HCT116 (cell line): ENCODE measurements at regions not wholly inside any gene's neighbourhood (a gene's known extent, or its start where the extent isn't known, plus 50 kb on each side); places are given as distances from the start of the nearest gene placed in this dataset.

Experiments
- ATAC-seq: fragments of 200-7000 bp; cut with Tn5 transposase; 2 replicates; pipeline ENCODE4 v1.9.1; 2020; ENCODE audit warnings: mild to moderate bottlenecking, moderate library complexity
- BruUV-seq: library from RNA; stranded (reverse); fragments of 400-500 nt; replicated peaks from 2 replicates; lab custom pipeline; 2021; lab: Mats Ljungman, UMichigan
- CTCF ChIA-PET: fragments of 300-600 bp; sonication (Branson Sonifier 250); formaldehyde crosslinking; loops from one replicate; lab custom pipeline; 2021; ENCODE audit warnings: antibody characterized with exemption; lab: Charles Lee
- POLR2A ChIA-PET: fragments of 300-600, 350-600 bp; sonication (Branson Sonifier 250); formaldehyde crosslinking; loops from one replicate; lab custom pipeline; 2021; ENCODE audit warnings: antibody characterized with exemption; lab: Charles Lee
- RAD21 ChIA-PET, 2 experiments: fragments of 300-600 bp; sonication (Branson Sonifier 250); formaldehyde crosslinking; loops; one replicate each; lab custom pipeline; 2023; ENCODE audit warnings: low total read pairs in 2 of 2; ENCODE audit not compliant: uncharacterized antibody in 2 of 2, unreplicated experiment in 2 of 2, low non-redundant PET in 1 of 2; lab: Charles Lee
- DNase-seq: peaks from one replicate; pipeline ENCODE4 v3.0.0-alpha.2; 2010; ENCODE audit warnings: low read depth, low spot score
- H2AFZ ChIP-seq: fragments of 200-600 bp; shearing (Covaris generic), sonication (generic); 2 replicates; pipeline ENCODE4 v1.6.1; 2017; ENCODE audit warnings: low read depth, mixed run types, mixed read lengths, antibody characterized with exemption, low read length; ENCODE audit not compliant: poor library complexity, severe bottlenecking
- H3K27ac ChIP-seq: 2 replicates; pipeline ENCODE4 v1.5.1; 2012; ENCODE audit warnings: low read depth, low read length
- H3K27me3 ChIP-seq: fragments of 200-600 bp; sonication (generic); 2 replicates; pipeline ENCODE4 v1.6.1; 2016; ENCODE audit warnings: mixed run types, low read length, mixed read lengths; ENCODE audit not compliant: insufficient read depth
- H3K36me3 ChIP-seq, 2 experiments: fragments of 200-500 bp in 1 of 2; fragments of 200-600 bp in 1 of 2; sonication (Bioruptor generic) in 1 of 2; sonication (generic) in 1 of 2; 2 replicates each; pipeline versions ENCODE4 v1.5.1 to v1.6.1; 2014 to 2016; ENCODE audit warnings: low read length in 2 of 2, inconsistent platforms in 1 of 2, mixed read lengths in 1 of 2, mixed run types in 1 of 2; ENCODE audit not compliant: insufficient read depth in 2 of 2, control insufficient read depth in 1 of 2
- H3K4me1 ChIP-seq, 2 experiments: fragments of 200-600 bp in 1 of 2; sonication (generic) in 1 of 2; 2 replicates each; pipeline versions ENCODE4 v1.5.1 to v1.6.1; 2012 to 2017; ENCODE audit warnings: low read length in 2 of 2, inconsistent platforms in 1 of 2, mild to moderate bottlenecking in 1 of 2, mixed read lengths in 1 of 2, mixed run types in 1 of 2, moderate library complexity in 1 of 2; ENCODE audit not compliant: insufficient read depth in 2 of 2, control insufficient read depth in 1 of 2
- H3K4me2 ChIP-seq: fragments of 200-600 bp; sonication (generic); 2 replicates; pipeline ENCODE4 v1.6.1; 2017; ENCODE audit warnings: mixed run types, low read length, mixed read lengths
- H3K4me3 ChIP-seq, 2 experiments: fragments of 200-600 bp in 1 of 2; sonication (generic) in 1 of 2; replicated peaks in 1 of 2; 2 replicates each; pipeline ENCODE4 v1.5.1; 2011 to 2016; ENCODE audit warnings: low read length in 2 of 2, control low read depth in 1 of 2, low read depth in 1 of 2, mild to moderate bottlenecking in 1 of 2, mixed read lengths in 1 of 2, mixed run types in 1 of 2
- H3K79me2 ChIP-seq: fragments of 200-600 bp; sonication (generic); 2 replicates; pipeline ENCODE4 v1.6.1; 2017; ENCODE audit warnings: mild to moderate bottlenecking, mixed run types, low read length, moderate library complexity, mixed read lengths; ENCODE audit not compliant: insufficient read depth
- H3K9ac ChIP-seq: fragments of 200-600 bp; sonication (generic); 2 replicates; pipeline ENCODE4 v1.6.1; 2016; ENCODE audit warnings: low read length, mixed read lengths
- H3K9me2 ChIP-seq: fragments of 200-600 bp; sonication (generic), shearing (Covaris generic); 2 replicates; pipeline ENCODE4 v1.6.1; 2017; ENCODE audit warnings: mixed run types, mild to moderate bottlenecking, moderate library complexity; ENCODE audit not compliant: insufficient read depth
- H3K9me3 ChIP-seq, 2 experiments: fragments of 200-500 bp in 1 of 2; fragments of 200-600 bp in 1 of 2; sonication (Bioruptor generic) in 1 of 2; sonication (generic) in 1 of 2; 2 replicates each; pipeline ENCODE4 v1.6.1; 2014 to 2017; ENCODE audit warnings: low read length in 2 of 2, mixed read lengths in 2 of 2, inconsistent platforms in 1 of 2, low read depth in 1 of 2, mild to moderate bottlenecking in 1 of 2, mixed run types in 1 of 2, moderate library complexity in 1 of 2; ENCODE audit not compliant: control insufficient read depth in 1 of 2, insufficient read depth in 1 of 2
- H4K20me1 ChIP-seq: fragments of 200-600 bp; sonication (generic), shearing (Covaris generic); 2 replicates; pipeline ENCODE4 v1.6.1; 2017; ENCODE audit warnings: mixed run types, mild to moderate bottlenecking, moderate library complexity; ENCODE audit not compliant: insufficient read depth
- CBX3 ChIP-seq: IDR thresholded peaks from 2 replicates; pipeline ENCODE4 v1.6.1; 2012; ENCODE audit warnings: low read depth
- CEBPB ChIP-seq: IDR thresholded peaks from 2 replicates; pipeline ENCODE4 v1.6.1; 2012; ENCODE audit warnings: low read depth
- ELF1 ChIP-seq: IDR thresholded peaks from 2 replicates; pipeline ENCODE4 v1.6.1; 2012; ENCODE audit warnings: low read depth, borderline replicate concordance
- EZH2phosphoT487 ChIP-seq: fragments of 200-600 bp; IDR thresholded peaks from 2 replicates; pipeline ENCODE4 v1.6.1; 2018; ENCODE audit warnings: antibody characterized with exemption, borderline replicate concordance
- FOSL1 ChIP-seq: IDR thresholded peaks from 2 replicates; pipeline ENCODE4 v1.6.1; 2012; ENCODE audit warnings: low read depth
- MAX ChIP-seq: IDR thresholded peaks from 2 replicates; pipeline ENCODE4 v1.6.1; 2012
- POLR2A ChIP-seq: IDR thresholded peaks from 2 replicates; pipeline ENCODE4 v1.7.0; 2011; ENCODE audit warnings: borderline replicate concordance; ENCODE audit not compliant: insufficient read depth, insufficient read length; ENCODE audit errors: extremely low read depth
- POLR2AphosphoS5 ChIP-seq: IDR thresholded peaks from 2 replicates; pipeline ENCODE4 v1.6.1; 2011; ENCODE audit warnings: mild to moderate bottlenecking, low read depth, low read length, moderate library complexity
- RAD21 ChIP-seq: IDR thresholded peaks from 2 replicates; pipeline ENCODE4 v1.6.1; 2012; ENCODE audit warnings: low read depth, mild to moderate bottlenecking
- REST ChIP-seq: IDR thresholded peaks from 2 replicates; pipeline ENCODE4 v1.6.1; 2012; ENCODE audit warnings: low read depth
- SIN3A ChIP-seq: IDR thresholded peaks from 2 replicates; pipeline ENCODE4 v1.6.1; 2012; ENCODE audit warnings: low read depth
- SP1 ChIP-seq: IDR thresholded peaks from 2 replicates; pipeline ENCODE4 v1.6.1; 2012; ENCODE audit warnings: low read depth
- SRF ChIP-seq: IDR thresholded peaks from 2 replicates; pipeline ENCODE4 v1.6.1; 2012; ENCODE audit warnings: low read depth
- YY1 ChIP-seq: IDR thresholded peaks from 2 replicates; pipeline ENCODE4 v1.6.1; 2011; ENCODE audit warnings: low read length, low read depth, moderate library complexity, mild to moderate bottlenecking; ENCODE audit not compliant: insufficient replicate concordance; ENCODE audit errors: extremely low read depth
- ZBTB33 ChIP-seq: IDR thresholded peaks from 2 replicates; pipeline ENCODE4 v1.6.1; 2011; ENCODE audit warnings: mild to moderate bottlenecking, low read length, moderate library complexity; ENCODE audit not compliant: insufficient replicate concordance; ENCODE audit errors: extremely low read depth
- ZFX ChIP-seq: fragments of 450-650 bp; IDR thresholded peaks from 2 replicates; pipeline ENCODE4 v1.6.1; 2017
- ZNF274 ChIP-seq: fragments of 200-500 bp; sonication (Bioruptor generic); IDR thresholded peaks from 2 replicates; pipeline ENCODE4 v1.6.1; 2014; ENCODE audit warnings: mild to moderate bottlenecking, low read depth, low read length, inconsistent platforms
- intact Hi-C: fragments of 100-400 bp; cut with micrococcal nuclease; formaldehyde crosslinking; loops from 2 replicates; pipeline ENCODE4 v1.10.0; 2022

GRCh38 chr4:43898836-43899235, 549.8 kb downstream of the KCTD8 start:
- no peaks in the 10 kb centered on the region for H4K20me1 ChIP-seq
- no peak overlapping the region for H3K9ac ChIP-seq
- ChIA-PET RAD21 (no interaction called here), CTCF (no interaction called here), POLR2A (no interaction called here)
- no peak overlapping the region for H3K27ac ChIP-seq
- no peak overlapping the region for H2AFZ ChIP-seq
- ATAC-seq (no peak), DNase-seq (no peak)
- BruUV-seq: no TSS peak
- H3K79me2 ChIP-seq: no peaks in the 10 kb centered on the region
- no peak overlapping the region for H3K4me2 ChIP-seq
- intact Hi-C loops: no loop called here
- TF ChIP-seq ZBTB33: no peak
- TF ChIP-seq ZFX: no peak
- no peak for TF ChIP-seq CEBPB
- no peak for TF ChIP-seq FOSL1
- TF ChIP-seq SP1: no peak
- TF ChIP-seq CBX3: no peak
- no peak for TF ChIP-seq SRF
- no peak for TF ChIP-seq MAX
- TF ChIP-seq EZH2phosphoT487: no peak
- no peak for TF ChIP-seq POLR2AphosphoS5
- no peak for TF ChIP-seq RAD21
- TF ChIP-seq REST: no peak
- TF ChIP-seq YY1: no peak
- no peak for TF ChIP-seq ZNF274
- no peak for TF ChIP-seq POLR2A
- TF ChIP-seq SIN3A: no peak
- no peak for TF ChIP-seq ELF1
- peaks cover 3 to 15% of the 10 kb centered on the region in 2 experiments; a peak in 2 of 4 replicates for H3K9me3 ChIP-seq
- H3K4me3 ChIP-seq: no peak overlapping the region
- H3K27me3 ChIP-seq: no peaks in the 10 kb centered on the region
- H3K36me3 ChIP-seq: no peaks in the 10 kb centered on the region
- no peaks in the 10 kb centered on the region for H3K4me1 ChIP-seq
- no peaks in the 10 kb centered on the region for H3K9me2 ChIP-seq
